Astrocyte of the spinal cord (primary cell): ENCODE measurements at regions not wholly inside any gene's neighbourhood (a gene's known extent, or its start where the extent isn't known, plus 50 kb on each side); places are given as distances from the start of the nearest gene placed in this dataset.

Experiments
- DNase-seq: peaks from one replicate; pipeline ENCODE4 v3.0.0; 2011; ENCODE audit warnings: low read depth, low spot score
- H3K4me3 ChIP-seq: 2 replicates; pipeline ENCODE4 v1.5.1; 2011; ENCODE audit warnings: low read depth, mild to moderate bottlenecking, low read length, moderate library complexity
- CTCF ChIP-seq: IDR thresholded peaks from 2 replicates; pipeline ENCODE4 v1.5.1; 2012; ENCODE audit warnings: low read depth, mild to moderate bottlenecking, low read length, inconsistent platforms
- in situ Hi-C: cut with HindIII; loops from 2 replicates; pipeline ENCODE4 v1.10.0; 2017; ENCODE audit warnings: low sequenced_read_pairs

DNA sequence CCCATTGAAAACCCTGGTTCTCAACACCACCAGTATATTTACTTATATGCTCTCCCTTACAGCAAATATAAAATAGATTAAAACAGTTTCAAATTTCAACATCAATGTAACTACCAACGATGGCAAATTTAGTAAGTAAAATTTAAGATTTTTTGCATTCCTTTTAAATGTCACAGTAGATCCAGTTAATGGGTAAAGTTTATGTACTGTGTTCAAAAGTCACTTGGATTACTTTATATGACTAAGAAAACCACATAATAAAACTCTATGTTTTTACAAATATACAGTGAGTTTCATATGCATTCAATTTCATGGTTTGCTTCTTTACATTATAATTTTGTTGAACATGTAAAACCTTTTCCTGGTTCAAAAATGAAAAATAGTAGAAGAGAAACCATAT, 364.6 kb downstream of the AASDHPPT start:
- in situ Hi-C loops, result no loop called here
- no peak for TF ChIP-seq CTCF
- H3K4me3 ChIP-seq, result no peak overlapping the region
- no peak for DNase-seq

DNA sequence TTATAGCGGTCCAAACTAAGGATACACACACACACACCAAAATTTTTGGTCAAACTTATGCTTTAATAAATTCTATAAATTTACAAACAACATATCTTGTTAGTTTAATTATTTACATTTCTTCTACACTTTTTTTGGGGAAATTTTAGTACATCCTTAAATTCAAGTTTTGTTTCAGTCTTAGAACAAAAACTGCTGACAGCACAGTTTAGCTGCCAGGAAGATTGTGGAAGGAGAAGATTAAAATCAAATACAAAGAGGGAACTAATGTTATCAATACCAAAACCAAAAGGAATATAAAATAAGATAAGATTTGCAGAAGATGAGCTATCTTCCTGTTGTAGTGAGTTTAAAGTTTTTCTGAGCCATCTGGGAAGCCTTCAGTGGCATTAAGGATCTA, 368.8 kb downstream of the AASDHPPT start:
- in situ Hi-C loops, result no loop called here
- DNase-seq, result no peak
- no peak overlapping the region for H3K4me3 ChIP-seq
- TF ChIP-seq CTCF, result no peak

DNA sequence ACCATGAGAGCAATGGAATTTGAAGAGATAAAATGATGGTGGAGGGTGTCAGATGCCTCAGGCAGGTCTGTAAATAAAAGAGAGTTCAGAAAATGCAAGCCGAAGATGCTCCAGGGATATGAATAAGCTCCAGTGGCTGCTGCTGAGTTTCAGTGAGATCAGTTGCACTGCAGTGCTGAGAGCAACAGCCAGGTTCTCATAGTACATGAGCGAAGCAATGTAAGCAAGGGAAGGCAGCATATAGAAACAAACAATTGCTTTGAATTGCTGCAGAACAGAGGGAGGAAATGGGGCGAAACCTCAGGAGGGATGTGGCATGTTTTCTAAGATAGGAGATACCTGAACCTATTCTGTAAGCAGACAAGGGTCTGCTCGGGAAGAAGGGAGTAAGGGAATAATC, 369.5 kb downstream of the AASDHPPT start:
- DNase-seq, result no peak
- no peak for TF ChIP-seq CTCF
- no peak overlapping the region for H3K4me3 ChIP-seq
- in situ Hi-C loops, result no loop called here

DNA sequence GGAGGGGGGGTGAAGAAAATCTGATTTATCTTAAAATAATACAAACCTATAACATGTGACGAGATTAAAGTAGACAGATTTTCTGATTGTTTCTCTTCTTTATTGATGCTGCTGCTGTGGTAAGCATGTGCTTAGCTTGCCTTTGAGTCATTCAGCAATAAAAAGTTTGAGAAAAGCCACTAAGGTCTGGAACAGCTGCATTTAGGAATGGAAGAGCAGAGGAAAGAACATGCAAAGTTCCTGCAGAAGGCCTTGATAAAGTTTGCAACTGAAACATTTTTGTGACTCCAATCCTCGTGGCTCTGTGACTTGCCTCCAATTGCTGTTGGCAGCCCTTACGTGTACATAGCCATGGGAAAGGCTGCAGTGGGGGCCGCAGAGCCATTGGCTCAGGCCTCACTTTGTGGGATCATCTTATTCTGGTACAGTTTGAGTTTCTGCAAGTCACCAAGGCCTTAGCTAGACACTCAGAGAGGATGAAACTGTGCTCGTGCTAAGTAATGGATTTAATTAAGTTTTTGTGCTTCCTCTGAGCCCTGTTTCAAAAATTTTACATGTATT, 370.2 kb downstream of the AASDHPPT start:
- in situ Hi-C loops, result no loop called here
- no peak for TF ChIP-seq CTCF
- H3K4me3 ChIP-seq, result no peak overlapping the region
- peak; percentile 38 for DNase-seq

GRCh38 chr11:106449763-106450162, 372.3 kb downstream of the AASDHPPT start:
- no peak for DNase-seq
- H3K4me3 ChIP-seq, result no peak overlapping the region
- in situ Hi-C loops, result no loop called here
- TF ChIP-seq CTCF, result no peak

- in situ Hi-C loops, result no loop called here
- no peak for DNase-seq
- no peak overlapping the region for H3K4me3 ChIP-seq
- TF ChIP-seq CTCF, result no peak
Measured at GRCh38 chr11:106451228-106451922, 373.9 kb downstream of the AASDHPPT start.

- no peak overlapping the region for H3K4me3 ChIP-seq
- TF ChIP-seq CTCF, result no peak
- DNase-seq, result no peak
- in situ Hi-C loops, result no loop called here
Measured at GRCh38 chr11:106456647-106457046, 379.2 kb downstream of the AASDHPPT start.
